Coronary artery (tissue), 2 donors: ENCODE measurements at regions not wholly inside any gene's neighbourhood (a gene's known extent, or its start where the extent isn't known, plus 50 kb on each side); places are given as distances from the start of the nearest gene placed in this dataset.
"Not testable (repeated sequence)": the region's sequence is repeated elsewhere in the genome, so short reads cannot be mapped to it uniquely, and the experiment has no call there.

Source experiments
- DNase-seq: peaks from one replicate; pipeline ENCODE4 v3.0.0-alpha.2; 2017; ENCODE audit warnings: low spot score
- H3K27ac ChIP-seq, 2 donors: fragments of 200-600 bp; sonication (generic); one replicate each; pipeline ENCODE4 v1.5.1; 2016 to 2019
- H3K4me3 ChIP-seq: fragments of 200-600 bp; sonication (generic); 2 replicates; pipeline ENCODE4 v1.5.1; 2016; ENCODE audit warnings: mild to moderate bottlenecking, moderate library complexity
- TF ChIP-seq, protein P1 (sequence below): fragments of 200-600 bp; sonication (generic); IDR thresholded peaks from one replicate; pipeline ENCODE4 v1.5.1; 2019; ENCODE audit warnings: antibody characterized with exemption

DNA sequence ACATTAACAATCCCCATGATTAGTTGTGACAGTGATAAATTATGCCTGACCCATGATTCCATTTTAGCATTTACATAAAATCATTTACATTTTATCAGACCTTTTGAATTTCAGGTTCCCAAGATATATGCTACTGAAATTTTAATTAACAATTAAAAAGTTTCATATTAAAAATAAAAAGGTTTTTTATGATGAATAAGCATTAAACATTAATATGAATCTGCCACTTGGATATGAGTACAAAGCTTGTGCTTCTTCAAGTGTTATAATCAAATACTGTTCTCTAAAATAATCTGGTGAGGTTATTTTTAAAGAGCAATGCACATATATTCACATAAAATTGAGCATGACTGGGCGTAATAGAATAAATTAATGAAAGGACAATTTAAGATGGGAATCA lies 1218.0 kb downstream of the CNTNAP5 start:
- H3K27ac ChIP-seq: no peak overlapping the region
- TF ChIP-seq, protein P1, sequence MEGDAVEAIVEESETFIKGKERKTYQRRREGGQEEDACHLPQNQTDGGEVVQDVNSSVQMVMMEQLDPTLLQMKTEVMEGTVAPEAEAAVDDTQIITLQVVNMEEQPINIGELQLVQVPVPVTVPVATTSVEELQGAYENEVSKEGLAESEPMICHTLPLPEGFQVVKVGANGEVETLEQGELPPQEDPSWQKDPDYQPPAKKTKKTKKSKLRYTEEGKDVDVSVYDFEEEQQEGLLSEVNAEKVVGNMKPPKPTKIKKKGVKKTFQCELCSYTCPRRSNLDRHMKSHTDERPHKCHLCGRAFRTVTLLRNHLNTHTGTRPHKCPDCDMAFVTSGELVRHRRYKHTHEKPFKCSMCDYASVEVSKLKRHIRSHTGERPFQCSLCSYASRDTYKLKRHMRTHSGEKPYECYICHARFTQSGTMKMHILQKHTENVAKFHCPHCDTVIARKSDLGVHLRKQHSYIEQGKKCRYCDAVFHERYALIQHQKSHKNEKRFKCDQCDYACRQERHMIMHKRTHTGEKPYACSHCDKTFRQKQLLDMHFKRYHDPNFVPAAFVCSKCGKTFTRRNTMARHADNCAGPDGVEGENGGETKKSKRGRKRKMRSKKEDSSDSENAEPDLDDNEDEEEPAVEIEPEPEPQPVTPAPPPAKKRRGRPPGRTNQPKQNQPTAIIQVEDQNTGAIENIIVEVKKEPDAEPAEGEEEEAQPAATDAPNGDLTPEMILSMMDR: no peak
- no peak overlapping the region for H3K4me3 ChIP-seq
- DNase-seq: no peak

DNA sequence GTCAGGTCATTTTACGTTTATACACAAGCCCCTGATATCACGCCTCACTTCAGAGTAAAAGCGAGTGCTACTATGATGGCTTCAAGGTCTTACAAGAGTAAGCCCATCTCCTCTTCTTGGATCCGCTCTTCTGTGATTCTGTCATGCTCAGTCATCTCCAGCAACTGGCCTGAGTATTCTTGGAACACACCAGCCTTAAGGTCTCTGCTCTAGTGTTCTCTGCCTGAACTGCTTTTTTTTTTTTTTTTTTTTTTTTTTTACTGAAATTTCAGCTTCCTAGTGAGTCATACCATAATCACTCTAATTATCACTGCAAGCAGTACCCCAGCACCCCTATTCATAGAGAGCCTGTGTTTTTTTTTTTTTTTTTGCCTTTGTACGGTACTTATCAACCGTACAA lies 1228.9 kb downstream of the CNTNAP5 start:
- no peak overlapping the region for H3K4me3 ChIP-seq
- TF ChIP-seq, protein P1: no peak
- H3K27ac ChIP-seq: no peak overlapping the region
- DNase-seq: no peak

DNA sequence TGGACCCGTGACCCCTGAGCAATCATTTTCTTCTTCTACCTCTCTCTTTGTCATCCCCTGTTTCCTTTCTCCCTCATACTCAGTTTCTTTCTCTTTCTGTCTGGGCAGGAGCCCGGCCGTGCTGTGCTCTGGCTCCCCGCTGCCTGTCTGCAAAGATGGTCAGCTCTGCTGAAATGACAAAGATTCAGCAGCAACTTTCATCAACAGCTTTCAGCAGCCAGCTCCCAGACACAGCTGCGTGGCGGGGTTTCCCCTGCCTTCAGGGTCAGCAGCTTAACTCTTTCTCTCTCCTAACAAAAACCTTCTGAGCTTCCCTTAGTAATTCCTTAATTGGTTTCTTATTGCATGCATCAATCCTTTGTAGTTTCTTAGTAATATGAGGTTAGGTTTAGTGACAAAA lies 1234.4 kb downstream of the CNTNAP5 start:
- H3K27ac ChIP-seq: no peak overlapping the region
- DNase-seq: no peak
- TF ChIP-seq, protein P1: no peak
- no peak overlapping the region for H3K4me3 ChIP-seq

DNA sequence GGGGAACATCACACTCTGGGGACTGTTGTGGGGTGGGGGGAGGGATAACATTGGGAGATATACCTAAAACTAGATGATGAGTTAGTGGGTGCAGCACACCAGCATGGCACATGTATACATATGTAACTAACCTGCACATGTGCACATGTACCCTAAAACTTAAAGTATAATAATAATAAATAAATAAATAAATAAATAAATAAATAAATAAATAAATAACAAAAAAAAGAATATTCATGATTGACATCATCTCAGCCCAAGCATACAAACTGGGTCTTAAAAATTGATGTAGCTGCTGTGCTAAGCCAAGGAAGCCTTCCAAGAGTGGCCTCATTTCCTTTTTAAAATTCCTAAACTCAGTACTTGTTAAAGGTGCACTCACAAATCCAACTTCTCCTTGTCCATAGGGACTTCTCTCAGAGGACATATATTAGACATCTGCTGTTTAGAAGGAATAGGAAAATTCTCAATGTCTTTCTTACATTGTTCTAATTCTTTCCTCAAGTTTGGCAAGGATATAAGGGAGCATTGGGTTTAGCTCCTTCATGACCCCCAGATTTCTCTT lies 1235.4 kb downstream of the CNTNAP5 start:
- not testable (repeated sequence) for DNase-seq, H3K27ac ChIP-seq, H3K4me3 ChIP-seq

DNA sequence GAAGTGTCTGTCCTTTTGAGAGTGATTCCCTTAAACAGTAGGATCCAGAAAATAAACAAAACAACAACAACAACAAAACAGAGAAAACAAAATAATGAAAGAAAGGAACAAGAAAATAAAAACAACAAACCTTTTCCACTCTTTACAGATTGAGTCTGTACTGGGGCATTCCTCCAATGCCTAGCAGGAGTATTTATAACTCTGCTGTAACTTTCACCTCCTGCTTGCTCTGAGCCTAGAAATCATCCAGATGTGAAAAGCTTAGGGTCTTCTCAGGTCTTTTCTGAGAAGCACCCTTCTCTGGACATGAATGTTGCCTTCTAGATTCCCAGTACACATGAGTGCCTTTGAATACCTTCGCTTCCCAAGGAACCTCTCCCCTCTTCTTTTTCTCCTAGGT lies 1239.4 kb downstream of the CNTNAP5 start:
- TF ChIP-seq, protein P1: no peak
- no peak overlapping the region for H3K4me3 ChIP-seq
- DNase-seq: no peak
- no peak overlapping the region for H3K27ac ChIP-seq

DNA sequence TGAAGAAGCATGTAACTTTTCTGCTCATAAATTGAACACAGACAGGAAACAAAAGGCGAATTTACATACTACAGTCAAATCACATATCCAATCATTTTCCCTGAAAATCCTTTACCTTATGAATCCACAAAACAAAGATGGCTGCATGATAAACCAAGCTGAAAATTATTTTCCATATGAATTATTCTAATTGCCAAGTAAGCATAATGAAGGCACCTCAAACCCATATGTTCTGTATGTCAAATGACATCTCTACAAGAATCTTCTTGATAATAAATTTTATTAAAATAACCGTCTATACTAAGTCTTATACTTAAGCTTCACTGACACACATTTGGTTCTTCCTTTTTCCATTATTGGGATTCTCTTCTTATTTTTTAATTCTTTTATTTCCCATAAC lies 1242.6 kb downstream of the CNTNAP5 start:
- TF ChIP-seq, protein P1: no peak

DNA sequence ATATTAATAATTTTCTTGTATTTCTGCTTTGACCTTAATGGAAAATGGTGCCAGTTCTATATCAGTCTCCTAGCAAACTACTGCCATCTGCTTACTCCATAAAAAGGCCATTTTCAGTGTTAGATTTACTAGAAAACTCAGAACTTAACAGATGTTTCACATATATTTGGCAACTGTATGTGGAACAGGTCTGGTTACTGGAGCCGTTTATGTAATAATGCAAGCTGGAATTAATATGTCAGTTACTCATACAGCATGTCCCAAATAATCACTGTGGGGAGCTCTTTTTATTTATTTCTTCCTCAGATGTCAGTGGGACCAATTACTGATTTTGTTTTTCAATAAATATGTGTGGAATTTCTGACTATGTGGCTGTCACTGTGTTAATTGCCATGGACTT lies 1247.6 kb downstream of the CNTNAP5 start:
- TF ChIP-seq, protein P1: no peak
- no peak for DNase-seq
- Histone ChIP-seq H3K4me3 (no peak overlapping the region), H3K27ac (no peak overlapping the region)

More for the DNA sequence above, 1242.6 kb downstream of the CNTNAP5 start:
- DNase-seq: no peak
- no peak overlapping the region for H3K4me3 ChIP-seq
- no peak overlapping the region for H3K27ac ChIP-seq

DNA sequence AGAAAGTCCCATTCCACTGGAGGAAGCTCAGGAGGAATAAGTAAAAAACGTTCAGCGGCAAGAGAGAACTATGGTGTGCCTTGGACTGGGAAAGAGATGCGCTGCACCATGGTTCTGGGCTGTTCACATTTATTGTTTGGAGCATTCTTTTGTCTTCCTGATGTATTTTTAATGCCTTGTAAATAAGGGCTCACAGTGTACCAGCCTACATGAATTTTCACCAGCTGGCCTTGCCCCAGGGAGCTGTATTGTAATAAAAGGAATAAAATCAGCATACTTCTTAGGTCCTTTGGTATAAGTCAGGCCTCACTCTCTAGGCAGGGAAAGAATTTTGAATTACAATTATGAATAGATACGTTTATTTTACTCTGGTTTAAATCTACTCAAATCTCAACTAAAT lies 1249.6 kb downstream of the CNTNAP5 start:
- H3K4me3 ChIP-seq: no peak overlapping the region
- no peak overlapping the region for H3K27ac ChIP-seq
- TF ChIP-seq, protein P1: no peak
- DNase-seq: no peak
